ENCODE measurements at regions not wholly inside any gene's neighbourhood (a gene's known extent, or its start where the extent isn't known, plus 50 kb on each side); places are given as distances from the start of the nearest gene placed in this dataset.
A peak's percentile ranks its signal among the peaks of the same experiment; 100 is the strongest.

GRCh38 chr5:159463590-159464321, 133.5 kb upstream of the IL12B start:
- H3K4me1 ChIP-seq, result no peaks in the 10 kb centered on the region
- no peak overlapping the region for H3K4me3 ChIP-seq
- TF ChIP-seq CTCF (IDR thresholded peaks at IDR 0.05), result no peak
- TF ChIP-seq POLR2A (IDR thresholded peaks at IDR 0.05), result no peak
- intact Hi-C loops (cut with DNase I; ENCODE audit: low total_unique reads), result no loop called here
- H3K9me3 ChIP-seq, result no peaks in the 10 kb centered on the region
- no peak for DNase-seq
- no peak overlapping the region for H3K27ac ChIP-seq
- no peaks in the 10 kb centered on the region for H3K27me3 ChIP-seq
- H3K36me3 ChIP-seq, result no peaks in the 10 kb centered on the region

- TF ChIP-seq POLR2A (IDR thresholded peaks at IDR 0.05), result no peak
- TF ChIP-seq CTCF (IDR thresholded peaks at IDR 0.05), result no peak
- Histone ChIP-seq H3K4me1 (no peaks in the 10 kb centered on the region), H3K36me3 (no peaks in the 10 kb centered on the region), H3K4me3 (no peak overlapping the region), H3K27me3 (no peaks in the 10 kb centered on the region), H3K9me3 (no peaks in the 10 kb centered on the region), H3K27ac (no peak overlapping the region)
- DNase-seq, result no peak
- intact Hi-C loops (cut with DNase I; ENCODE audit: low total_unique reads), result no loop called here
Observed at GRCh38 chr5:159465604-159466003, 135.3 kb upstream of the IL12B start.

DNA sequence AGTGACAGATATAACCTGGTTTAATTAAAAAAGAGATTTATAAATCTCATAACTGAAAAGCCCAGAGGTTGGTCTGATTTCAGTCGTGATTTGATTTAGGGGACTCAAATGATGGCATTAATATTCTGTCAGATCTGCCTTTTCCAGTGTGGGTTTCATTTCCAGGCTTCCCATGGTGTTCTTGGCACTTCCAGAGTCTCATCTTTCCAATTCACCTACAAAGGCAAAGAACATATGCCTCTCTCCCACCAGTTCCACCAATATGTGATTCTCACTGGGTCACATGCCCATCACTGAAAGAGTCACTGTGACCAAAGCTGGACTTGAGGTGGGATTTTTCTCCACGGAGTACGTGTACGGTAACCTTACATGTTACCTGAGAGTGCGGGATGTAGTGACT, 137.4 kb upstream of the IL12B start:
- no peak for DNase-seq
- H3K4me1 ChIP-seq, result no peaks in the 10 kb centered on the region
- intact Hi-C loops (cut with DNase I; ENCODE audit: low total_unique reads), result no loop called here
- H3K36me3 ChIP-seq, result no peaks in the 10 kb centered on the region
- H3K4me3 ChIP-seq, result no peak overlapping the region
- no peaks in the 10 kb centered on the region for H3K27me3 ChIP-seq
- H3K9me3 ChIP-seq, result no peaks in the 10 kb centered on the region
- TF ChIP-seq CTCF (IDR thresholded peaks at IDR 0.05), result no peak
- no peak for TF ChIP-seq POLR2A (IDR thresholded peaks at IDR 0.05)
- H3K27ac ChIP-seq, result no peak overlapping the region

DNA sequence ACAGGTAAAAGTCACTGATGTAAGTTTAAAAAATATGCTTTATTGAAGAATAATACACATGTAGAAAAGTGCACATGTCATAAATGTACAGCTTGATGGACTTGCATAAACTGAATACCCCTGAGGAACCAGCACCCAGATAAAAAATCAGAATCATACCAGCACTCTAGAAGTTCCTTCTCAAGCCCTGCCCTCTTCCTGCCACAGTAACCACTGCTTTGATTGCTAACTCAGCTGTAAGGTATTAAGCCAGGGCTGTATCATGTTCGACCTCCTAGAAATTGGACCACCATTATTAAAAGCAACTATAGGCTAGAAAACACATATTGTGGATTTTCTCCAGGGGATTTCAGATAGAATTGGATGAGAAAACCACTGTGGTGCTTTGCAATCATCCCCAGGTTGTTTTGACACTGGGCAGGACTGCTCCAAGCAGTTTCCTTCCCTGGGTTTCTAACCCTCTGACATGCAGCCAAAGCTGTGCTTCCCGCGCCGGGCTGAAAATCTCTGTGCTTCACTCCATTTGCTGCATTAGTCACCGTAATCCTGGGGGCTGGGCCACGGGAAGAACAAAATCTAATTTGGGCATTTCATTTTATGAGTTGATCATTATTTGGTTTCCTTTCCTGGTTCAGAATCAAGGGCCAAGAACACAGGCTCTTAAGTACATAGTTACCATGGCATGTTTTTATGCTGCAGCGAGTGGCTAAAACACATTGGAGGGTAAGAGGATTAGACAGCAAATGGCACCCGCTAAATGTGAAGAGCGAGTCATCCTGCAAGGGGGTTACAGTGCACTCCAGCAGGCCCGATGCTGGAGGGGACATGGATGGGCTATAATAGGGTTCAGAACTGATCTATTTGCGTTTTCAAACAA, 139.4 kb upstream of the IL12B start:
- TF ChIP-seq CTCF (IDR thresholded peaks at IDR 0.05) (no peak), POLR2A (IDR thresholded peaks at IDR 0.05) (no peak)
- intact Hi-C loops (cut with DNase I; ENCODE audit: low total_unique reads), result no loop called here
- Histone ChIP-seq H3K4me1 (no peaks in the 10 kb centered on the region), H3K4me3 (no peak overlapping the region), H3K9me3 (no peaks in the 10 kb centered on the region), H3K36me3 (no peaks in the 10 kb centered on the region), H3K27me3 (no peaks in the 10 kb centered on the region), H3K27ac (no peak overlapping the region)
- DNase-seq, result no peak

GRCh38 chr5:159471904-159472303, 141.6 kb upstream of the IL12B start:
- TF ChIP-seq CTCF (IDR thresholded peaks at IDR 0.05) (no peak), POLR2A (IDR thresholded peaks at IDR 0.05) (no peak)
- no peaks in the 10 kb centered on the region for H3K4me1 ChIP-seq
- intact Hi-C loops (cut with DNase I; ENCODE audit: low total_unique reads), result no loop called here
- no peaks in the 10 kb centered on the region for H3K9me3 ChIP-seq
- H3K27me3 ChIP-seq, result no peaks in the 10 kb centered on the region
- DNase-seq, result peak; percentile 65 to 73
- no peak overlapping the region for H3K4me3 ChIP-seq
- no peaks in the 10 kb centered on the region for H3K36me3 ChIP-seq
- H3K27ac ChIP-seq, result no peak overlapping the region

Data from uterus (tissue), 3 donors.